ENCODE measurements at regions not wholly inside any gene's neighbourhood (a gene's known extent, or its start where the extent isn't known, plus 50 kb on each side); places are given as distances from the start of the nearest gene placed in this dataset.

DNA sequence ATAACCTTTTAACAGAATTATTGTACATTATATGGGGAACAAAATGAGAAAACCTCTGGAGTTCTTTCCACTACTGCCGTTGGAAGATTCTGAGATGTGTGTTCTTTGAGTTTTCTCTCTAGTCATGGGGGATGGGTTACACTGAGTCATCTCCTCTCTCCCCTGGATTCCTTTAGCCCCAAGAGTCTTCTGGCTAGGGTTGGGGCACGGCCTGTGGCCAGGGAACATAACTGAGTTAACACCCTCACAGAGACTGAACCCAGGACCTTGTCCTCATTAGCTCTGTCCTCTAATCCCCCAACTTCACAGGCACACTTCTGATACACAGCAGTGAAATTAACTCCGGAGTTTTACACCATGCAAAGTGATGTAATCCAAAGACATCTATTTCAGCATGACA, 142.3 kb upstream of the F9 start (continued):
- TF ChIP-seq, protein P1, sequence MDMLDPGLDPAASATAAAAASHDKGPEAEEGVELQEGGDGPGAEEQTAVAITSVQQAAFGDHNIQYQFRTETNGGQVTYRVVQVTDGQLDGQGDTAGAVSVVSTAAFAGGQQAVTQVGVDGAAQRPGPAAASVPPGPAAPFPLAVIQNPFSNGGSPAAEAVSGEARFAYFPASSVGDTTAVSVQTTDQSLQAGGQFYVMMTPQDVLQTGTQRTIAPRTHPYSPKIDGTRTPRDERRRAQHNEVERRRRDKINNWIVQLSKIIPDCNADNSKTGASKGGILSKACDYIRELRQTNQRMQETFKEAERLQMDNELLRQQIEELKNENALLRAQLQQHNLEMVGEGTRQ (IDR thresholded peaks at IDR 0.05; ENCODE audit: low read length): no peak
- TF ChIP-seq KDM1A (IDR thresholded peaks at IDR 0.05; ENCODE audit: borderline replicate concordance, low read length): no peak
- no peak for TF ChIP-seq RFX5 (IDR thresholded peaks at IDR 0.05; ENCODE audit: borderline replicate concordance, low read depth, low read length)
- no peak for TF ChIP-seq SIN3A (conservative IDR thresholded peaks at IDR 0.05 in 1 of 2, IDR thresholded peaks at IDR 0.05 in 1 of 2; ENCODE audit: low read depth in 1 of 2, low read length in 2 of 2)
- no peak for TF ChIP-seq ZNF274 (IDR thresholded peaks at IDR 0.05; ENCODE audit: borderline replicate concordance, extremely low read depth, low read length)
- TF ChIP-seq, protein P2, sequence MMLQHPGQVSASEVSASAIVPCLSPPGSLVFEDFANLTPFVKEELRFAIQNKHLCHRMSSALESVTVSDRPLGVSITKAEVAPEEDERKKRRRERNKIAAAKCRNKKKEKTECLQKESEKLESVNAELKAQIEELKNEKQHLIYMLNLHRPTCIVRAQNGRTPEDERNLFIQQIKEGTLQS (IDR thresholded peaks at IDR 0.05; ENCODE audit: insufficient read depth, low read depth, low read length): no peak
- TF ChIP-seq NANOG (IDR thresholded peaks at IDR 0.05; ENCODE audit: insufficient read depth, low read depth, low read length, poor library complexity, severe bottlenecking): no peak
- TF ChIP-seq RBBP5 (IDR thresholded peaks at IDR 0.05; ENCODE audit: borderline replicate concordance, low read depth, low read length): no peak
- no peak for TF ChIP-seq POU5F1 (IDR thresholded peaks at IDR 0.05; ENCODE audit: low read depth, low read length)
- no peak for TF ChIP-seq GTF2F1 (IDR thresholded peaks at IDR 0.05; ENCODE audit: borderline replicate concordance, low read depth, low read length)
- TF ChIP-seq BRCA1 (IDR thresholded peaks at IDR 0.05; ENCODE audit: low read depth, low read length): no peak
- TF ChIP-seq EGR1 (IDR thresholded peaks at IDR 0.05; ENCODE audit: borderline replicate concordance, low read depth, low read length): no peak
- no peak for TF ChIP-seq GABPA (IDR thresholded peaks at IDR 0.05; ENCODE audit: borderline replicate concordance, insufficient read depth, low read length)
- no peak for TF ChIP-seq CTBP2 (IDR thresholded peaks at IDR 0.05; ENCODE audit: borderline replicate concordance, insufficient read depth, insufficient read length, low read length)
- TF ChIP-seq CREB1 (IDR thresholded peaks at IDR 0.05): no peak
- TF ChIP-seq CHD2 (IDR thresholded peaks at IDR 0.05; ENCODE audit: low read length): no peak
- TF ChIP-seq TEAD4 (IDR thresholded peaks at IDR 0.05; ENCODE audit: low read depth, low read length): no peak
- no peak for TF ChIP-seq TBP (IDR thresholded peaks at IDR 0.05; ENCODE audit: low read depth, low read length)
